OCI-LY3 (cell line): ENCODE measurements at regions not wholly inside any gene's neighbourhood (a gene's known extent, or its start where the extent isn't known, plus 50 kb on each side); places are given as distances from the start of the nearest gene placed in this dataset.

Experiments
- CTCF ChIP-seq: fragments of 200-600, 300-600 bp; sonication (generic); IDR thresholded peaks from 2 replicates; pipeline ENCODE4 v1.5.1; 2014; ENCODE audit warnings: antibody characterized with exemption, low read length, low read depth
- EZH2phosphoT487 ChIP-seq: fragments of 200-600 bp; shearing (Covaris generic); IDR thresholded peaks from 2 replicates; pipeline ENCODE4 v1.6.1; 2018; ENCODE audit warnings: antibody characterized with exemption, mixed run types, low read depth

- TF ChIP-seq CTCF (no peak), EZH2phosphoT487 (no peak)
Observed at GRCh38 chr5:74196233-74196632, 444.3 kb downstream of the ENC1 start.
